GM19468 (cell line): ENCODE measurements at regions not wholly inside any gene's neighbourhood (a gene's known extent, or its start where the extent isn't known, plus 50 kb on each side); places are given as distances from the start of the nearest gene placed in this dataset.
"Not testable (repeated sequence)": the region's sequence is repeated elsewhere in the genome, so short reads cannot be mapped to it uniquely, and the experiment has no call there.

Source experiments
- ATAC-seq: cut with Tn5 transposase; IDR thresholded peaks from one replicate; pipeline ENCODE4 v1.9.1; 2021; ENCODE audit warnings: mild to moderate bottlenecking, moderate library complexity, moderate number of reproducible peaks; ENCODE audit not compliant: unreplicated experiment; ENCODE audit errors: extremely low read depth

GRCh38 chr9:99466781-99467180, 244.7 kb downstream of the SEC61B start:
- ATAC-seq, result no peak

DNA sequence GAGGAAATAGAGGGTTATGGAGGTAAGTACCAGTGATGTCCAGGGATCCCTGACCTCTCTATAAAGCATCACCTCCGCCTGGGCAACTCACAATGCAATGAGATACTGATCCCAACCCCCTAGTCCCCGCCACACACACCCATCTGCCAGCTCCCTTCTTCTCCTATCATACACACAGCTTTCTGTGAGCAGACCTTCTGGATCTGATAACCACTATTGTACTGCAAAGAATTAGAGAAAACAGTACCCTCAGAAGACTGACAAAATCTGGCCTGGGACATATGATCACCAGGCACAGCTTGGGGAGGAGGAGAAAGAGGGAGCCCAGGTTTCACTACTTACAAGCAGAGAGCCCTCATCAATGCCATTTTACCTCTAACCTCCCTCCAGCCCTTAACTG, 249.0 kb downstream of the SEC61B start:
- ATAC-seq, result no peak

DNA sequence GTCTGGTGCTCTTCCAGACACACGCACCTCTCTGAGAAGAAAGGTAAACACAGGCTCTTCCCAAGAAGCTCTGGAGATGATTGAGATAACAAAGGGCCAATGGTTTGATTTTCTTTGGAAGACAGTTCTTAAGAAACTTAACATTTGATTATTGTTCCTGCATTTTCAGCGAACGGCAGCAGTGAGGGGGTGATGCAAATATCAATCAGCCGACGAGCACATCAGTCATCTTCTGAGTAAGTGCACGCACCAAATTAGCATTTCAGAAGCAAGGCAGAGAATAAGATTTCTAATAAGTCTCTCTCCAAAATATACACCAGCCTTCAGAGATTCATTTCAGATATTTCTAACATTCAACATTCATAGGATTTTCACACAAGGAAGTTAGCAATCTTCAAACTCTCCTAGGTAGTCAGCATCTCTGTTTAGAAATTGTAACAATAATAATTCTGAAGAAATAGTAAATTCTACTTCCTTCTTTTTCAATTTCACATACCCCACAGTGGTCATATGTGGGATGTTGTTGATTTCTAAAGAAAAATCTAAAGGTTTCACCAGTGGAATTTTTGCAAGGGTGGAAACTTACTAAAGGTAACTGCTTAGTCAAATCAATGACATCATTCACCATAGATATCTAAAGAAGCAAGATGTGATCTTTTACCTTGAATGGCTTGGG, 250.3 kb downstream of the SEC61B start:
- no peak for ATAC-seq

DNA sequence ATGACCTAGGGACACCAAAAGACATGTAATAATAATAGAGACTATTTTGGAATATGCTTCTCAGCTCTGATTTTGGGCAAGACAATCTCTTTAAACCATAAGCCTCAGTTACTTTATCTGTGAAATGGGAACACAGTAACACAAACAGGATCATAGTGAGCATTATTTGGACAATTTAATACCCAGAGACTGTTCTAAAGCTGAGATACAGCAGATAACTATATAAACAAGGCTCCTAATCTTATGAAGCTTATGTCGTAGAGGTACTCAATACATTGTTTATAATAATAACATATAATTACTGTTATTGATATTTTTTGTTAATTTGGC, 250.8 kb downstream of the SEC61B start:
- no peak for ATAC-seq

DNA sequence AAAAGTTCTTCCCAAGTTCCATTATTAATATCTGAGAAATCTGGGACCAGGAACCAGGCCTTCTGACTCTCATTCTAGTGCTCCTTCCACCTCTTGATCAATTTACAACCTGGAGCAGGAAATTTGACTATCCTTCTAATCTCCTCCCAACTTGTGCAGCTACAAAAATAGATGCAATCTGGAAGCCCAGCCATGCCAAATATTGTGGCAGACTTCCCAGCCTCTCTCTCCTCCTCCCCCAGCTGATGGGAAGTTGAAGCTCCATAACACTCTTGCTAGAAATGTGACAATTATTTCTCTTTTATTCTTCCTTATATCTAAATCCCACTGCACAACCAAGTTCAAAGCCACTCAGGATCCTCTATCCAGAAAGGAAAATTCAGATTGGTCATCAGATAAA, 252.1 kb downstream of the SEC61B start:
- no peak for ATAC-seq

- no peak for ATAC-seq
Observed at GRCh38 chr9:99475401-99476065, 253.5 kb downstream of the SEC61B start.

DNA sequence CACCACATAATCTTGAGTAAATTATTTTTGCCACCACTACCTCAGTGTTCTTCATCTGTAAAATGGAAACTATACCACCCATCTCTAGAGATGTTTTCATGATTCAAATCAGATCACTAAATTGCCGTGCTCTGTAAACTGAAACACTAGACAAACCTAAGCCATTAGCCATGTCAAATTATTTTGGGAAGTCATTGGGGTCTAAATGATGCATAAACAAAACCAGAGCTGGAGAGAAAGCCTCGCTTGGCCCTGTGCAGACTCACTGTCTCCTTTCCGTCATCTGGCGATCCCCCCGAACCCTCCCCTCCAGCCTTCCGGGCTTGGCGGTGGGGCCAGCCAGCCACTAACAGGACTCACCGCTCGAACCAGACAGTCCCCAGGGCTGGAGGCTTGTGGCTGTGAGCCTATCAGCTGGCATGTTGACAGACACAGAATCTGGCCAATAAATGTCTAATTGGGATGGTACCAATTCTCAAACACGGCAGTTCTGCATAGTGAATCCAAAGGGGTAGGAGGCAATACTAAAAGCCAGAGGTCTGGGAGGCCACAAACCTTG, 256.5 kb downstream of the SEC61B start:
- ATAC-seq, result no peak

DNA sequence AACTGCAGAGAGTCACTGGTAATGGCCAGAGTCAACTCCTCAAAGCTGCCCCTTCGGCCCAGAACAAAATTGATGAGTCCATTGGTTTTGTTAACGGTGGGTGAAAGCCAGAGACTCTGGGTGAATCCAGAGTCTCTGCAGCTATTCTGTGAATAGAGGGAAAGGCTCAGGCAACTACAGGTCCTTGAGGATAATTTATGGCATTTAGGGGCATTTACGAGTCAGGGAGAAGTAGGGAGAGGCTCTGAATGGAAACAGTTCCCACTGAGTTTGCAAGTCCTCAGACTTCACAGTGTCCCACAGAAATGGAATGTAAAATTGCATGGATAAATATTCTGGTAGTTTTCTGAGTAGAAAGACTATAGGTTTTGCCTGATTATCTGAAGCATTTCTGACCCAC, 257.8 kb downstream of the SEC61B start:
- ATAC-seq, result no peak

- no peak for ATAC-seq
Observed at GRCh38 chr9:99485459-99485858, 263.4 kb downstream of the SEC61B start.

- ATAC-seq, result no peak
Observed at GRCh38 chr9:99486684-99487083, 264.6 kb downstream of the SEC61B start.

DNA sequence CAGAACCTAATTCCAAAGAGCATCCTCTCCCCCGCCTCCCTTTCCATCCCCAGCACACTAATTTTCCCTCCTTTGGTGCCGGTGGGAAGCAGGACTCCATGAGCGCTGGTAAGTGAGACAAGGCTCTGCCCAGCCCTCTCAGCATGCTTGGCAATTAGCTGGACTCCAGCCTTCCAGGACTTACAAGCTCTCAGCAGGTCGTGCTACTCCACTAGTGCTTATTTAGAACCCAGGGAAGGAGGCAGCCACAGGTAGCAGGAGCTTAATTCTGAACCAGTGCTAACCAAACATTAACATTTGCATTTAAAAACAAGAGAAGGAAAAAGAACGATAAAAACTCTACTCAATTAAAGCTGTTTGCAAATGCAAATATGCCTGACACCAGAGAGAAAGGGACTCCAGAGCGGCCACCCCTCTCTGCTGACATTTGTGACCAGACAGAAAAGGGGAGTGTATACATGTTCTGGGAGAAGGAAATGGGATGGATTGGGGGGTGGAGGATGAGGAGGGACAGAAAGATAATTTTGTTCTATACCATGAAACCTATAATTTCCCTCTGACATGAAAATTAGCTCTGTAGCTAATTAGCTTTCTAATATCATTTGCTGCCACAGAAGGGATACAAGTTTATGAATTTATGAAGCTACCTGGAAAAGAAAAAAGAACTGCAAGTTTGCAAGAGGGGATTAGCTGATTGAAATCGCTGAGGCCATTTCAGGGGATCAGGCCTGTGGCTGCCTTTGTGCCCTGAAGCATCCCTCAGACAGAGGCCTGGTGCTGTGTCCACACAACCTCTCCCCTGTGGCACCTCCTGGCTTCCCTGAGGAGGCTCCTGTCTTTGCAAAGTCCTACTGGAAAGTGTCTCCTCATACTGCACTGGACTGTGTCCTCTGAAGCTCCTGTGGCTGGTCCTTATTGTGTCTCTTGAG, 266.3 kb downstream of the SEC61B start:
- no peak for ATAC-seq

DNA sequence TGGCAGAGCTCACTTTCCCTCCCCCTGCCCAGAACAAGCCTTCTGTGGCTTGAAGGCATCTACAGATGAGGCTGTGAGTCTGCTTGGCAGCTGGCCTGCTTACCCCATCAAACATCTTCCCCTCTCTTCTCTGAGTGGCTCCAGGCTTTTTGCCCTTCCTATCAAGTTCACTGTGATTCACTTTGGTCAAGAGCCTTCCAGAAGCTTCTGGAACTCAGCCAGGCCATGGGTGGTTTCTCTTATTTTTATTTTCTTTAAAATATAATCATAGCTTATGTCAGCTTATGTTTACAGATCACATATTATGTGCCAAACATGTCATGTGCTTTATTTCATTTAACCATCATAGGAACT, 267.0 kb downstream of the SEC61B start:
- ATAC-seq, result no peak

DNA sequence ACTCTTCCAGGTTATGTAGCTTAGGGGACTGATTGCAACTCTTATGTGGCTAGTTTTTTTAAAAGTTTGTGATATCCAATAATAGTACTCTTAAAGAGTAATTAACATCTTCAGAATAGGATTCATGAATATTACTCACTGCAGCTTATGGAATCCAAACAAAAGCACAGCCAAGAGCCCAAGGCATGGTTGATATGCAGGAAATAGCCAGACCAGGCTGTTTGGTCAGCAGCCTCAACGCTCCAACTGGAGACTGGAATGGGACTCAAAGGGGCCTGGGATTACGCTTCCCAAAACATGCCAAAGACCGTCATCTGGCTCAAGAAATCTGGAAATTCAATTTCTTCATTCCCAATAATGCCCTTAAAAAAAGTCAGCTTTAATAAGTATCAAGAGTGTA, 268.6 kb downstream of the SEC61B start:
- ATAC-seq, result no peak

DNA sequence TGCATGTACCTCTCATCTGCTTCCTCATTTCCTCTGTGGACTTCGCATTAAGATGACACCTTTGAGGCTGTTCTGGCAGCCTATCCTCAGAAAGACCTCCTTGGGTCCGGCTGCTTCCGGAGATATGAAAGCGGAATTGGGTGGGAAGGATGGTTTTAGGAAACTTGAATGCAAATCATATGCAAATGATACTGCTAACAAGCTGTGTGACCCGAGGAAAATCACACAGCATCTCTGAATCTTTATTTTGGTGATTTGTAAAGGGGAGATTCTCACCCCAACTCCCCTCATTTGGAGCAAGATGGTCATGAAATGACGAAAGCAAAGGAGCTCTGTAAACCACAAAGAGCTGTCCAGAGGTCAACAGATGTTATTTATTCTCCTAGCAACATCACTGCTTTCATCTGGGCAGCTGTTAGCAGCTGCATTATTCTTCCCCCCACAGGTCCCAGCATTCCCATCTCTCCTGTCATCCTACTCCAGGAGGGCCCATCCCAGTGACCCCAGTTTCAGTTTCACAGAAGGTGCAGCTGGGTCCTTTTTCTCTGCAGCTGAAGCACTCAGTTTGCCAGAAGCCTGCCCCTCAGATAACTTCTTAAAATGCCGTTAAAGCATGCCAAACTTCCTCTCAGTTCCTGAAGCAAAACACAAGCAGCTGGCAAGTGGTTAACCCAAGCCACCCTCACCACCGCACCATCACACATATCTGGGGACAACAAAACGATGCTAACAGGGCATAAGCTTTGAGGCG, 269.5 kb downstream of the SEC61B start:
- ATAC-seq, result no peak

DNA sequence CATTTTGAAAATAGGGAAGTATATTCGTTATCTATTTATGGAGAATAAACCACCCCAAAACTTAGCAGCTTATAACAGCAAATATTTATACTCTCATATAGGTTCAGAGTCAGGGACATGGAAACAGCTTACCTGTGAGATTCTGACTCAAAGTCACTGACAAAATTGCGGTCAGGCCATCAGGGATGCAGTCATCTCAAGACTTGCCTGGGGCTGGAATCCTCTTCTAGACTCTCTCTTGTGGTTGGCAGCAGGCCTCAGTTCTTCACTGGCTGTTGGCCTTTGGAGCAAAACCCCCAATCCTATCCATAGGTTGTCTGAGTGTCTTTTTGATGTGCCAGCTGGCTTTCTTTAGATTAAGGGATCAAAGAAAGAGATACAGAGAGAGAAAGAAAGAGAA, 275.6 kb downstream of the SEC61B start:
- no peak for ATAC-seq

- not testable (repeated sequence) for ATAC-seq
Observed at GRCh38 chr9:99498979-99499378, 276.9 kb downstream of the SEC61B start.

GRCh38 chr9:99505936-99506335, 283.9 kb downstream of the SEC61B start:
- no peak for ATAC-seq

DNA sequence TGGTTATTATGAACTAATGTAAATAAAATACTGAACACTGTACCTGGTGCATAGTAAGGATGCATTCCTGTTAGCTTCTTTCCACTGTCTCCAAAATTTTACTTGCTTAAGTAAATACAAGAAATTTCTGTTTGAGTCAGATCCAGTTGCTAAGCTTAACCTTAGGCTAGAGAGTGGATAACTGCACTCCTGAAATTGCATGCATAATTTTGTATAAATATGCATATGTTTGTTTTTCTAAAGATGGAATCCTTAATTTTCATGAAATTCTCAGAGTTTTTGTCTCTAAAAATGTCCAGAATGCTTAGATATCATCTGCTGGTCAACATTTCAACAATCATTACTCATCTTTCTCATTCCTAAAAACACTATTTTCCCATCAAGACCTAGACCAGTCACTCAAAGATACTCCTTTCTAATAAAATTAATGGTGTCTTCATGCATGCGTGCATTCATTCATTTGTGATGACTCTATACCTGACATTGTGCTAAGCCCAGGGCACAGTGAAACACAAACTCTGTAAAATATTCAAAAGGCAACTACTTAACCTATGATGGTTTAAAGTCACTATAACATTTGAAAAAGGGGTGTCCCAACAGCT, 284.8 kb downstream of the SEC61B start:
- ATAC-seq, result no peak

GRCh38 chr9:99509065-99509745, 287.1 kb downstream of the SEC61B start:
- no peak for ATAC-seq
